Stimulated activated CD8-positive, alpha-beta memory T cell treated with anti-CD3 and anti-CD28 coated beads, Interleukin-7, amount 100 ng/mL, for 1 hour (primary cell): ENCODE measurements at regions not wholly inside any gene's neighbourhood (a gene's known extent, or its start where the extent isn't known, plus 50 kb on each side); places are given as distances from the start of the nearest gene placed in this dataset.
"Not testable (repeated sequence)": the region's sequence is repeated elsewhere in the genome, so short reads cannot be mapped to it uniquely, and the experiment has no call there.

Experiments
- DNase-seq, 2 donors: peaks; one replicate each; pipeline ENCODE4 v3.0.0-alpha.2; 2020; ENCODE audit warnings: low read depth in 2 of 2

DNA sequence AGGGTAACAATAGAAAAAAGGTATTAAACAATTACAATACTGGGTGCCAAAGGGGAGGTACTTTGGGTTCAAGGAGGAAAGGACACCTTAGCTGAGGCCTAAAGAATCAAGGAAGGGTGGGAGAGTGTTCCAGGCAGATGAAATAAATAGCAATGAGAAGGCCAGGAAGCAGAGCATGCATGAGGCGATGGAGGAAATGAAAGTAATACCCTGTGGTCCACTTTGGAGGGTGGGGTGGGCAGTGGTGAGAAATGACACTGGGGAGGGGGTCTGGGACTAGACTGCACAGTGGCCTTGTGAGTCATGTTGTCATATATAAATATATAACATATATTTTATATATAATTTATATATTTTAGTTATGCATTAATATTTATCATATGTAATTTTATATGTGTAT, 55.9 kb downstream of the BHLHE40 start:
- no peak for DNase-seq

DNA sequence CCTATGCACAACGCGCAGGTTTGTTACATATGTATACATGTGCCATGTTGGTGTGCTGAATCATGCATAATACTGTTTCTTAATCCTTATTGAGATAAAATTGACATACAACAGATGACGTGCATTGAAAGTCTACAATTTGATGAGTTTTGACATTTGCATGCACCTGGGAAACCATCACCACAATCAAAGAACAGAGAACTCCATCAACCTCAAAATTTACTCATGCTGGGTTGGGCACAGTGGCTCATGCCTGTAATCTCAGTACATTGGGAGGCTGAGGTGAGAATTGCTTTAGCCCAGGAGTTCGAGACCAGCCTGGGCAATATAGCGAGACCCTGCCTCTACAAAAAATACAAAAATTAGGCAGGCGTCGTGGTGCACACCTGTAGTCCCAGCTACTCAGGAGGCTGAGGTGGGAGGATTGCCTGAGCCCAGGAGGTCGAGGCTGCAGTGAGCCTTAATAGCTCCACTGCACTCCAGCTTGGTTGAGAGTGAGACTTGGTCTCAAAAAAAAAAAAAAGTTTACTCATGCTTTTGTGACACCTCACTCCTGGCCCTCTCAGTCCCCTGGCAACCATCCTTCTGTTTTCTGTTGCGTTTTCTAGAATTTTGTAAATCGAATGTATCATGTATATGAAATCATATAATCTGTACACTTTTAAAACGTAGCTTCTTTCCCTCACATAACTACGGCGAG, 56.6 kb downstream of the BHLHE40 start:
- no peak for DNase-seq

DNA sequence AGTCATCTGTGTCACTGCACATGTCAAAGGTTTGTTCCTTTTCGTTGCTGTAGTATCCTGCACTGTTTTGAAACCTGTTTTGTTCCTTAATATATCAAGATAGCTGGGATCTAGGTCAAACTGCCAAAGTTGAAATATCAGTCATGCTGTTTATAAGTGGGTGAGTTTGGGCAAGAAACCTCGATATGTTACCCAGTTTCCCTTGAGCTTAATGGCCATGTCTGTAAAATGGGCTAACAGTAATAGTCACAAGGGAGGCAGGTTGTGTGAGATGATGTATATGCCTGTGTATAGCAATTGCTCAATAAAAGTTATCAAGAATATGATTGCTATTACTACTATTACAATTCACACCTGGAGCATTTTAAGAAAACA, 57.1 kb downstream of the BHLHE40 start:
- no peak for DNase-seq

DNA sequence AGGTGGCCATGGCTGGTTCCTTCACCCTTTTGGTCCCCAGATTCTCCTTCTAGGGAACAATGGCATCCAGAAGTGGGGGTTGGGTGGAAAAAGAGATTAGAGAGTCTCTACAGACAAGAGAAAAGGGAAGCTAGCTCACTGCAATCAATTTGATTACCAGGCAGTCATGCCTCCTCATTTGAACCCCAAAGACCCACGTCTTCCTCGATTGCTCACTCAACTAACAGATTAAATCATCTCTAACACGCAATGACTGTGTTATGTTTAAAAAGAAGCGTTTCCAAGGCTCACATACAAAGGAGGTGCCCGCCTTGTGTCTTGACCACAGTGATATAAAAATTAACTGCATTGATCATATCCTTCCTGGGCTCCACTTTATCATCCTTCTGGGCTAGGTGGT, 57.6 kb downstream of the BHLHE40 start:
- DNase-seq, result no peak

DNA sequence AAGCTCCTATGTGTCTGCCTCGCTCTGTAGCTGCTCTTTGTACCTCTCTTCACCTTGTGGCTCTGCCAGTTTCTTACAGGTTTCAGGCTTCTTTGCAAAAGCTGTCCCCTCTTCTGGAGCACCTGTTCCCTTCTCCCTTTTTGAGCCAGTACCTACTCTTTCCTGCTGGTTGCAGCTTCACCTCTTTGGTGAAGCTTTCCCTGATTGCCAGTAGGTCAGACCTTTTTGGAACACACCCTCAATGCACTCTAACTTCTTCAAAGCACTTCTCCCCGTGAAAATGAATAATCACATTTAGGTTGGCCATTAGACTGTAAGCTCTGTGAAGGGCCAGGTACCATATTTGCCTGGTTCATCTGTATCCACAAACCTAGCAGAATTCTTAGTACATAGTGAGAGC, 60.3 kb downstream of the BHLHE40 start:
- no peak for DNase-seq

DNA sequence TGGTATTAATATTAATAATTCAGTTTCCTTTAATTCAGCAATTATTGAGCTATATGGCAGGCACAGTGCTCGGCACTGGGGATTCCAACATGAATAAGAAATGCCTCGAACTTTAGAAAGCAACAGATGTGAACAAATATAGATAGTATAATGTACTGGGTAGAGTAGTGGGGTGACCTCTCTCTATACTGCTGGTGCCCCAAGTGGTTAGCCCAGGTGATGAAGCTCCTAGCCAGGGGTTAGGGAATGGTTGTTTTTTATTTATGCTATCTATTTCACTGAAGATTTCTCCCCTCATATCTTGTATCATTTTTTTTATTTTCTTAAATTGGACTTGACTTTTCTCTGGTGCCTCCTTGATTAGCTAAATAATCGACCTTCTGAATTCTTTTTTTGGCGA, 62.1 kb downstream of the BHLHE40 start:
- DNase-seq, result no peak

DNA sequence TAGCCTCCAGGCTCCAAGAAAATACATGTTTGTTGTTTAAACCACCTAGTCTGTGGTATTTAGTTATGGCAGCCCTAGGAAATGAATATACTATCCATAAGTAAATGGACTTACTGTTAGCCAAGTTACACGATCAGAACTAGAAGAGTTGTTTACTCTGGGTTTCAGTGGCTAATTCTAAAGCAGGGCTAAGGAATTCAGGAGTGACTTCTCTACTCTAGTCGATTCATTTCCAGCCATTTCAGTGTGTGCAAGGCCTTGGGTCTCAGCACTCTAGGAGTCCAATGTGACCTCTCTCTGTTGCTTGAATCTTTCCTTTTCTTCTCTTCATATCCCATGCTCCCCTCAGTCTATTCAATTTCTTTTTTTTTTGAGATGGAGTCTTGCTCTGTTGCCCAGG, 66.7 kb downstream of the BHLHE40 start:
- DNase-seq, result no peak

DNA sequence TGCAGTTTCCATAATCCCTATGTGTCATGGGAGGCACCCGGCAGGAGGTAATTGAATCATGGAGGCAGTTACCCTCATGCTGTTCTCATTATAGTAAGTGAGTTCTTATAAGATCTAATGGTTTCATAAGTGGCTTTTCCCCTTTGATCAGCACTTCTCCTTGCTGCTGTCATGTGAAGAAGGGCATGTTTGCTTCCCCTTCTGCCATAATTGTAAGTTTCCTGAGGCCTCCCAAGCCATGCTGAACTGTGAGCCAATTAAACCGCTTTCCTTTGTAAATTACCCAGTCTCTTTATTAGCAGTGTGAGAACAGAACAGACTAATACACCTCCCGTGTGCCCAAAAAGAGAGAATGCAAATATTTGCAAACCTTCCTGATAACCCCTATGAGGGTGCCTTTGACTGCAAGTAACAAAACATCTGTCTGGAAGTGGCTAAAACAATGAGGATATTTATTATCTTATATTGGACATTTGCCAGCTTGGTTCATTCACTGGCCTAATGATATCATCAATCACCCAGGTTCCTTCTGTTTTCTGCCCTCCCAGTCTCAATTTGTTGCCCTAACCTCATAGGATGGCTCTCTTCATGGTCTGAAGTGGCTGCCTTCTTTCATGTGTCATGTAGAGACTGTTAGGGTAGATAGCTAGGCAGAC, 68.7 kb downstream of the BHLHE40 start:
- DNase-seq, result no peak

DNA sequence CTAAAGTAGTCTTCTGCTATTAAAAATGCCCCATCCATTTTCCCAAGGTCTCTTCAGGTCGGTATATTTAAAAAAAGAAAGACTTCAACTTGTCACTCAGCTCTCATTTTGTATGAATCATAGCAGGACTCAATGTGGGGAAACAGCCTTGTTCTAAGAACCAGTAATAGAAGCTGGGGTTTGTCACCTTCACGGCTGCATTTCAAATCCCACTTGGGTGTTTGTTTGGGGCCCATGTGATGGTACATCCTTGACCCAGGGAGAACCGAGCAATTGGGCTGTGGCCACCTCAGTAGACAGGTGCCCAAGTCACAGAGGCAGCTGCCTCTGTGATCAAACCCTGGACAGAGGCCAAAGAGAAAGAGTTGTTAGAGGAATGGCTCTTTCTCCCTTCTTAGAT, 70.3 kb upstream of the ARL8B start:
- no peak for DNase-seq

DNA sequence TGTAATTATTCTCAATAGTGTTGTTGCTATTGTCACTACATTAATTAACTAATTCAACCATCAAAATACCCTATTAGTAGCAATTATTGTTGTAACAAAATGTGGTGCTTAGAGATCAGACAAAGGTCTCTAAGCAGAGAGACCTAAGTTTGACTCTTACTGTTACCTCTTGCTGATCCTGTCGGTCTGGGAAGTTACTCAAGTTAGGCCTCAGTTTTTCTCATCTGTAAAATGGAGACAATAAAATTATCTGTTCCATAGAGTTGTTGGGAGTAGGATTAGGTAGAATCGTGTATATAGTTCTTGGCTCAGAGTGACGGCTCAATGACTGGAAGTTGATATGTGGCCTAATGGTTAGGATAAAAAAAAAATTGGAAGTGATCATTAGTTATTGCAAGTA, 69.8 kb upstream of the ARL8B start:
- DNase-seq, result no peak

DNA sequence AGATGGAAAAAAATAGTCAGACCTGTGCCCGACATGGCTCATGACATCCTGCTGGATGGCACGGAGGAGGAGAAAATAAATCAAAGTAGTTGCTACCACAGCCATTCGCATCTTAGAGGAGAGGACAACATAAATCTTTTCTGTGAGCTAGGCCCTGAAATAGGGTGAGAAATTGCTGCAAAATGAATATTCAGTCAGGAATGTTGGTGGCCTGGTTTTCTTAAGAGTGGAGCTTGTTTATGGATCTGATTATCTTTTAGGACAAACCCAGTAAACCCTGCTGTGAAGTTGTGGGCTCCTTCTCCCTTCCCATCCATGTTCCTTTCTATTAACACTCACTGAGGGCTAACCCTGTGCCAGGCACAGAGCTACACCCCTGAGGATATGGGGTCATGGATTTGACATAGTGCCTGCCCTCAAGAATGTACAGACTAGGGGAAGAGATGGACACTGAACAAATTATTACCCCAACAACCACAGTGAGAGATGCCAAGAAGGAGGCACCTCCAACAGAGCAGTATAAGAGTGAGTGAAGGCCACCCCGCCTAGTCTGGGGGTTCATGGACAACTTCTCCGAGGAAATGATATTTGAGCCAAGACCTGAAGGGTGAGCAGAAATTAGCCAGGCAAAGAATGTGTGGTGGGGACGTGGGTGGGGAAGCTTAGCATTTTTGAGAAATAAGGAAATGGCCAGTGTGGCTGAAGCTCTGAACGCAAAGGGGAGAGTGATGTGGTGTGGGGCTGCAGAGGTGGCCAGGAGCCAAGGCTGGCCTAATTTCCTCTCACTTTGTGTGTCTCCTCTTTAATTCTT, 68.9 kb upstream of the ARL8B start:
- DNase-seq, result no peak

DNA sequence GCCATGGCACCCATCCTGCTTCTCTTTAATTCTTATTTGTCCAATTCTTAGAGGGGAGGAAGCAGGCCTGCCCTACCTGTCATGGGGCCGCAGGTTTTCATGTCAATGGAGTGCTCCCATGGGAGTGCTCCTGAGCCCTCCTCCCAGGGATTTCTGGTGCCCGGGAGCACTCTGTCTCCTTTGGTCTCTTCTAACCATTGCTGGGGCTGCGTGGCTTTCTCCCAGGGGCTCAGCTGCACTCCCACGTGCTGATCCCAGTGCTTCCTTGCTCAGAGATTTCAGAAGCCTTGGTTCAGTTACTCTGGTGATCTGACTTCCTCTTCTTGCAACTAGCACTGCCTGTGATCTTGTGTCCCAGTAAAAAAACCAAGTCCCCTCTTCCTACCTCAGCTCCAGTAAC, 68.0 kb upstream of the ARL8B start:
- no peak for DNase-seq

DNA sequence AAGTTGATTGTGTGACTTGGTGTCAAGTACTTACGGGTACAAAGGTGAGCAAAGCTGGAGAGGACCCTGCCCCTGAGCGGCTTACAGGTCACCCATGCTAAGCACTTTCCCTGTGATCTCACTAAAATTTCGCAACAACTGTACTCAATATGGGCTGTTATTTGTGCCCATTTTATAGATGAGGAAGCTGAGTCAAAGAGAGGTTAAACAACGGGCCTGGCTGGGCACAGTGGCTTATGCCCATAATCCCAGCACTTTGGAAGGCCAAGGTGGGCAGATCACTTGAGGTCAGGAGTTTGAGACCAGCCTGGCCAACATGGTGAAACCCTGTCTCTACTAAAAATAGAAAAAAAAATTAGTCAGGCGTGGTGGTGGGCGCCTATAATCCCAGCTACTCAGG, 67.5 kb upstream of the ARL8B start:
- DNase-seq, result not testable (repeated sequence)

DNA sequence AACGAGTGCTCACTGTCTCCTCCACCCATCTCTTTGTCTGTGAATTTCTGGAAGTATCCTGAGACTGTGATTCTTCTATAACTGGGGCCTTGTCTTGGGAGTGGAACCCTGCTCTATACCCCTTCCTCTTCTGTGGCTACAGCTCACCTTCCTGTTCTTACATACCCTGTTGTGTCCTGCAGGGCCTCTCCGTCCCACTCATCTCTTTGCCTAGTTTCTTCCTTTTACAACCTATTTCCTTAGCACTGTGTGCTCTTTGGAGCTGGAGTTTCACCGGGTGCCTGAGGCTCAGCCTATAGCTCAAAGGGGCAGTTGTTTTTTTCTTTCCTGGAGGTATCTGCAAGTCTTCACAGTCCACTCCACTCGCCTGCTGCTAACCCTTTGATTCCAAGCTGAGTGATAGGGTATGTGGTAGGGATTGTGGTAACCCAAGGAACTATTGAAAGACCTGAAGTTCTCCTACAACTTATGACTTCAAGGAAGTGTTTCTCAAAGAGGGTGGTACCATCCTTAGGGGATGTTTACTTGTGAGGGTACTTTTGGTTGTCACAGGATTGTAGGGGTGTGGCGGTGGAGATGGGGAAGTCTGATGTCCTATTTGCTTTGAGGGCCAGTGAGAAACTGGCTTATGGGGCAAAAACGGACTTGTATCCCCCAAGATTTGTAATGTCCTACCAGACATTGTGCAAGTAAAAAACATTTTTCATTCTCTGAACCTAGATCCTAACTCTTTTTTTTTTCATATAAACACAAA, 66.6 kb upstream of the ARL8B start:
- DNase-seq, result no peak

DNA sequence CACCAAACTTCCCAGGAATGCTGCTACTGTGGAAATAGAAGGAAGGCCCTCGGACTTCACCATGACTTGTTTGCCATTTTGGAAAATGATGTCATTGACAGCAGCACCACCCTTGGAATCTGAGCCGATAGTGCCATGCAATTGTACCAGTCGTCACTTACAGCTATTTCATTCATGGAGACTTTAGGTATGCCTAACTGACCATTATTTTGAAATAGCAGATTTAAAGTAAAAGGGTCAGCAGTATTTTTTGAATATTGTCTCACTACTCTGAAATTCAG, 66.0 kb upstream of the ARL8B start:
- DNase-seq, result no peak

DNA sequence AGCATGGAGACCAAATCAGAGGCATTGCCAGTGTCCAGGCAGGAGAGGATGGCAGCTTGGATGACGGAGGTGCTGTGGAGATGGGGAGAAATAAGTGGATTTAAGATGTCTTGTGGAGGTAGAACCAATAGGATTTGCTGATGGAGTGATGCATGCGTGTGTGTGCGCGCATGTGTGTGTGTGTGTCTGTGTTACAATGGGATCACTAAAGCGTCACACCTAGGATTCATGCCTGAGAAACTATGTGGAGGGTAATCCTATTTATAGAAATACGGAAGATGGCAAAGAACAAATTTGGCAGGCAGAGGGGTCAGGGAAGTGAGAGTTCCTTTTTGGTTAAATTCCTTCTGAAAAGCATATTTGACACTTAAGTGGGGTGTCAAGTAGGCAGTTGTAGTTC, 64.8 kb upstream of the ARL8B start:
- DNase-seq, result no peak

DNA sequence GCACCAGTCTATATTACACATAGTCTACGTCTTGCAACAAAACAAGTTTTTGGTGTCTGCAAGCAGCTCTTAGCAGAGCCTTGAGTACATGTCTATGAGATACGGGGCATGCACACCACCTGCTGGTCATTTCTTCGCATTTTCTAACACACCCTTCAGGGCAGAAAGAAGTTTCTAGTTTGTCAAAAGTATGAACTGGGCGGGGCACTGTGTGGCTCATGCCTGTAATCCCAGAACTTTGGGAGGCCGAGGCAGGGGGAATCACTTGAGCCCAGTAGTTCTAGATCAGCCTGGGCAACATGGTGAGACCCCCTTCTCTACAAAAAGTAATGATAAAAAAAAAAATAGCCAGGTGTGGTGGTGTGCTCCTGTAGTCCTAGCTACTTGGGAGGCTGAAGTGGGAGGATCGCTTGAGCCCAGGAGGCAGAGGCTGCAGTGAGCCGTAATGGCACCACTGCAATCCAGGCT, 64.2 kb upstream of the ARL8B start:
- DNase-seq, result peak; percentile 32 to 41

DNA sequence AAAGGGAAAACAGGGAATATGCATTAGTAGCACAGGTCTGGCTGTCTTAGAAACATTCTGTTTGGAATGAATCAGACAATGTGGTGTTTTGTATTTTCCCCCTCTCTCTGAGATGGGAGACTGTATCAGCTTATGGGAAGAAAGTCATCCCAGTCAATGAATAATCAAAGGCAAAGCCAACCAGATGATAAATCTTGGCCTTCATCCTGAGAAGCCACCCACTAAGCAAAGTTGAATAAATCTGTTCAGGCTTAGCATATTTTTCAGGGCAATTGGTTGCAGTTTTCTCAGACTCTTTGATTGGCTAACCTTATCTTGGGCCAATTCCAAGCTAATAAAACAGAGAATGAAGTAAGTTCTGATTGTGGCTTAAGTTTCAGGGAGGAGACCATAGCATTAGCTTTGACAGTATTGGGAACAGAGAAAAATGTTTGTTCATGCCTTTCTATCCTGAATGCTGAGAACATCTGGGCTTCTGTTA, 63.6 kb upstream of the ARL8B start:
- DNase-seq, result no peak

DNA sequence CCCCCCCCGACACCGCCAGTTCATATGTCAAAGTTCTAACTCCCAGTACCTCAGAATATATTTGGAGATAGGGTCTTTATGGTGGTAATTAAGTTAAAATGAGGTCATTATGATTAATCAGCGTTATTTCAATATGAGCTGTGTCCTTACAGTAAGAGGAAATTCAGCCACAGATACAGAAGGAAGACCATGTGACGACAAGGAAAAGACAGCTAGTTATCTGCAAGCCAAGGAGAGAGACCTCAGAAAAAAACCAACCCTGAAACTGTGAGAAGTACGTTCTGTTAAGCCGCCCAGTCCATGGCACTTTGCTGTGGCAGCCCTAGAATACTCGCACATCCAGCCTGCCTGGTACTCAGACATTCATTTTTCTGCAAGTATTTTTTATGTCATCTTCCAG, 62.3 kb upstream of the ARL8B start:
- no peak for DNase-seq

DNA sequence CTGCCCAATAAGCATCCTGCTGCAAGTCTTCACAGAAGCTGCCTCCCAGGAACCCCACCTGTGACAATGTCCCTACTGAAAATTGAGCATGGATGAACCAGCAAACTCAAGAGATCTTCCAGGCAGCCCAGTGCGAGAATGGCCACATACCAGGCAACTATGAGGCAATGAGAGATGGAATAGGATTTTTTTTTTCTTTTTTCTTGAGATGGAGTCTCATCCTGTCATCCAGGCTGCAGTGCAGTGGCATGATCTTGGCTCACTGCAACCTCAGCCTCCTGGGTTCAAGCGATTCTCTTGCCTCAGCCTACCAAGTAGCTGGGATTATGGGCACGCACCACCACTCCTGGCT, 60.9 kb upstream of the ARL8B start:
- no peak for DNase-seq

DNA sequence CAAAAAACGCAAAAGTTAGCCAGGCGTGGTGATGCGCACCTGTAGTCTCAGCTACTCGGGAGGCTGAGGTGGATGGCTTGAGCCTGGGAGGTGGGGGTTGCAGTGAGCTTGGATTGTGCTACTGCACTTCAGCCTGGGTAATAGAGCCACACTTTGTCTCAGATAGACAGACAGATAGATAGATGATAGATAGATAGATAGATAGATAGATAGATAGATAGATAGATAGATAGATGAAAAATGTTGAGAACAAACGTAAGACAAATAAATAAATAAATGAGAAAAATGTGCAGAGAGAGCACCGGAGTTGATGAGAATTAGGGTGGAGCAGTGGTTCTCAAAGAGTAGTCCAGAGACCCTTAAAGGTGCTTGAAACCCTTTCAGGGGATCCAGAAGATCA, 58.4 kb upstream of the ARL8B start:
- DNase-seq, result no peak

DNA sequence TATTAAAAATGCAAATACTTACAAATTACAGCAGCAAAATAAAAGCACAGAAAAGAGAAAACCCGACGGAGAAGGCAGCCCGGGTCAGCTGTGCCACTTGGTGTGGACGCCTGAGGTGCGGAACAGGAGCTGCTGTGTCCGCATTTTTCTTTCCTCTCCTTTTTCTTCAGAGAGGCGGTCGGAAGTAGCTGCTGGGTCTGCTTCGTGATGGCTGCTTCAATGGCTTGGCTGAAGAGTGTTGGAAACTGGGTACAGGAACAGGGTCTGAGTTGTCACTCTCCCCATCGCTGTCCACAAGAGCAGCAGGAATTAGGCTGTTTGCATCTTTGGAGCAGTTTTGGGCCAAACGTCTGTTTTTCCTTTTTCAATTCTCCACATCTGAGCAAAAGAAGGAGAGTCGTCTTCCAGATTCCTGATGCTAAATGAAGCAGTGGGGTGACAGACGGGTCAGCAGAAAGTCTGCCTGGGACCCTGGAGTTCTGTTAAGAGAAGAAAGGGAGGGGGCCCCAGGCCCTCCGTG, 53.5 kb upstream of the ARL8B start:
- DNase-seq, result no peak
